Right lobe of liver (tissue), 4 donors: ENCODE measurements at regions not wholly inside any gene's neighbourhood (a gene's known extent, or its start where the extent isn't known, plus 50 kb on each side); places are given as distances from the start of the nearest gene placed in this dataset.

Experiments used
- CTCF ChIP-seq, 4 donors: fragments of 200-600 bp in 3 of 4; fragments of 450-650 bp in 1 of 4; IDR thresholded peaks; one replicate each; pipeline versions ENCODE4 v1.5.1 to v1.8.0; 2016 to 2022; ENCODE audit warnings: antibody characterized with exemption in 4 of 4, mild to moderate bottlenecking in 2 of 4
- POLR2A ChIP-seq: fragments of 450-650 bp; IDR thresholded peaks from one replicate; pipeline ENCODE4 v1.6.1; 2017; ENCODE audit warnings: antibody characterized with exemption, mild to moderate bottlenecking
- donor health status: DM: no; HTN: no; CAD: no.
- donor health status: DM: no; HTN: no; CAD: no.
- donor health status: DM: no; HTN: yes; CAD: no.

- no peak for TF ChIP-seq CTCF (IDR thresholded peaks at IDR 0.05)
- no peak for TF ChIP-seq POLR2A
Measured at GRCh38 chr1:234529095-234529949, 50.3 kb upstream of the TARBP1 start.
